Fibroblast of pulmonary artery (primary cell): ENCODE measurements at regions not wholly inside any gene's neighbourhood (a gene's known extent, or its start where the extent isn't known, plus 50 kb on each side); places are given as distances from the start of the nearest gene placed in this dataset.

ENCODE experiments used
- DNase-seq: peaks from one replicate; pipeline ENCODE4 v3.0.0-alpha.2; 2010; ENCODE audit warnings: low read depth
- H3K4me3 ChIP-seq: replicated peaks from 2 replicates; pipeline ENCODE4 v1.5.1; 2011; ENCODE audit warnings: low read depth, mild to moderate bottlenecking, control low read depth, low read length, moderate library complexity
- TF ChIP-seq, protein P1 (sequence below): IDR thresholded peaks from 2 replicates; pipeline ENCODE4 v1.5.1; 2011; ENCODE audit warnings: mild to moderate bottlenecking, control low read depth, low read length, inconsistent platforms; ENCODE audit errors: missing control alignments

DNA sequence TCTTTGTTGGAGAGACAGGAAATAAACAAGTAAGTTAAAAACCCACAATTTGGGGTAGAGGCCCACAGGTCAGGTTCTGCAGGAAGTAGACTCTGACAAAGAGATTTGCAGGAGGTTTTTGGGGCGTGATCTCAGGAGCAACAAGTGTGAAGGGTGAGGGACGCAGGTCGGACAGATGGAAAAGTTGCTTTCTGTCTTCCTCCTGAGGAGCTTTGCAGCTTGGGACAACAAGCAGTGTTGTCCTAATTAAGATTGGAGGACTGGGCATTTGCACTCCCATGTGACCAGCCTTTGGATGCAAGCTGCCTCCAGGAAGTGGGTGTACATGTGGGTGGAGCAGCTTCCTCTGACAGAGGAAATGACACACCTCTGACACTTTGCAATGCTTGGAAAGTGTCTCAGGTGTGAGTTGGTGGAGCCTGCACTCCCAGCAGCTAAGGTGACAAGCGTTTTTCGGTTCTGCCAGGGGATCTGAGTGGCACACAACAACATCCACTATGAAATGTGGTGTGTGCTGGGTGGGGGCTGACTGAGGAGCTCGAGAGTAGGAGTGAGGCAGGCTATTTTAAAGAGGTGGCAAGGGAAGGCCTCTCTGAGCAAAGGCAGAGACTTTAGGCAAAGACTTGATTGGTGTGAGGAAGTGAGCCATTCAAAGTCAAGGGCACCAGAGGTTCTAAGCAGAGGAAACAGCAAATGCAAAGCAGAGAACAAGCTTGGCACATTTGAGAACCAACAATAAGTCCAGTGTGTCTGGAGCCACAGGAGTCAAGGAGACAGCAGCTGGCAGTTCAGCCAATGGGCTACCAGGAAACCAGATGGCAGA, 339.8 kb upstream of the GATB start:
- no peak for DNase-seq
- H3K4me3 ChIP-seq, result no peak overlapping the region

DNA sequence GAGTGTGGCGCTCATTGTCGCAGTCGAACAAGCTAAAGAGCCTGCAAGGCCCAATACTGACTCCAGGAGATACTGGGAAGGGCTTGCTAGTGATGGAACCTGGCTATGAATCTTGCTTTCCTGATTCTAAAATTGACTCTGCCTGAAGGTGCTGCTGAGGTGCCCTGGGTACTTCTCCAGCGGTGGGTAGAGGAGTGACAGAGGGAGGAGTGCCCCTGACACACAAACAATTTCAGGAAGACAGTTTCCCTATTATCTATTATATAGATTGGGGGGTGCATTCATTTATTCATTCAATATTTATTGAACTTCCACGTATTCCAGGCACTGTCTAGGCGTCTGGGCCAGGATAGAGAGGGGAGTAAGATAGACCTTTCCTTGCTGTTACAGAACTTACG, 339.2 kb upstream of the GATB start:
- DNase-seq, result no peak
- no peak overlapping the region for H3K4me3 ChIP-seq
- TF ChIP-seq, protein P1, sequence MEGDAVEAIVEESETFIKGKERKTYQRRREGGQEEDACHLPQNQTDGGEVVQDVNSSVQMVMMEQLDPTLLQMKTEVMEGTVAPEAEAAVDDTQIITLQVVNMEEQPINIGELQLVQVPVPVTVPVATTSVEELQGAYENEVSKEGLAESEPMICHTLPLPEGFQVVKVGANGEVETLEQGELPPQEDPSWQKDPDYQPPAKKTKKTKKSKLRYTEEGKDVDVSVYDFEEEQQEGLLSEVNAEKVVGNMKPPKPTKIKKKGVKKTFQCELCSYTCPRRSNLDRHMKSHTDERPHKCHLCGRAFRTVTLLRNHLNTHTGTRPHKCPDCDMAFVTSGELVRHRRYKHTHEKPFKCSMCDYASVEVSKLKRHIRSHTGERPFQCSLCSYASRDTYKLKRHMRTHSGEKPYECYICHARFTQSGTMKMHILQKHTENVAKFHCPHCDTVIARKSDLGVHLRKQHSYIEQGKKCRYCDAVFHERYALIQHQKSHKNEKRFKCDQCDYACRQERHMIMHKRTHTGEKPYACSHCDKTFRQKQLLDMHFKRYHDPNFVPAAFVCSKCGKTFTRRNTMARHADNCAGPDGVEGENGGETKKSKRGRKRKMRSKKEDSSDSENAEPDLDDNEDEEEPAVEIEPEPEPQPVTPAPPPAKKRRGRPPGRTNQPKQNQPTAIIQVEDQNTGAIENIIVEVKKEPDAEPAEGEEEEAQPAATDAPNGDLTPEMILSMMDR, result no peak

More for the DNA sequence above, 339.8 kb upstream of the GATB start:
- TF ChIP-seq, protein P1, result no peak

- DNase-seq, result no peak
- TF ChIP-seq, protein P1, result no peak
- H3K4me3 ChIP-seq, result no peak overlapping the region
Measured at GRCh38 chr4:152099555-152099954, 338.7 kb upstream of the GATB start.

DNA sequence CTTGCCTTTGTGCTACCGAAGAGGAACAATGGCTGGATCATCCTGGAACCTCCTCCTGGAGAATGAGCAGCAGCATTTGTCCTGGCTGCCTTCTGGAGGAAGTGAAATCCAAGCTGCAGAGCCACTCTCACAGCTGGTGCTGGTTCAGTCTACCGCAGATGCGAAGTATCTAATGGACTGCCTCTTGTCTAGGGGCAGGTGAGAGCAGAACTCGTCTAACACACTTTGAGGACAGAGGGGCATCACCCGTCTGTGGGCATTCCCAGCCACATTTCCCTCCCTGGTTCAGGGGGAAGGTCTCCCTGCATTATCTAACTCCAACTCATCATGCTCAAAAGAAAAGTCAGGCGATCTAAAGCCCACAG, 338.2 kb upstream of the GATB start:
- TF ChIP-seq, protein P1, result no peak
- no peak overlapping the region for H3K4me3 ChIP-seq
- no peak for DNase-seq

DNA sequence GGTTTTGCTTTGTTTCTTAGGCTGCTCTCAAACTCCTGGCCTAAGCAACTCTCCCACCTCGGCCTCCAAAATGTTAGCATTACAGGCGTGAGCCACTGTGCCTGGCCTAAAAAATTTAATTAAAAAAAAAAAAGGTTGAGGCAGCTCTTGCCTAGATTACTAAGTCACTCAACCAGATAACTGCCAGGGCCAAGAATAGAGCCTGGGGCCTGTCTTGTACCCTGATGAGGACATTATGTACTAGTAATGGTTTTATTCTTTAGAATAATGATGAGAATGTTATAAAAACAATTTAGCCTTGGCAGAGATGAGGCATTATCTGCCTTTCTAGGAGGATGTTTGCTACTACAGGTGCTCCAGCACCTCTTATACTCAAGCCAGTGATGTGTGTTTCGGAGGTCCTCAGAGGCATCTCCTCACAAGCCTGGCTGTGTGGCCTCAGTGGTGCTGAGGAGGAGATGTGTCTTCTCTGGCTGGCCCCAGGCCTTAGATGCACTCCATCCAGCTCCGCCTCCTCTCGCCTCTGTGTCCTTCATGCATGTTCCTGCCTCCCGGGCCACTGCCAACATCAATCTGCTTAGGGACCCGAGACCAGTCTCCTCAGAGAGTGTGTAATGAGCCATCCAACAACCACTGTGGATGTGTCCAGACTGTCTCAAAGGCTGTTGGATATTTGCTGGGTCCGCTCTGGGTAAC, 337.7 kb upstream of the GATB start:
- TF ChIP-seq, protein P1, result no peak
- no peak overlapping the region for H3K4me3 ChIP-seq
- DNase-seq, result no peak

GRCh38 chr4:152097371-152097770, 336.6 kb upstream of the GATB start:
- no peak overlapping the region for H3K4me3 ChIP-seq
- no peak for DNase-seq
- TF ChIP-seq, protein P1, result no peak

DNA sequence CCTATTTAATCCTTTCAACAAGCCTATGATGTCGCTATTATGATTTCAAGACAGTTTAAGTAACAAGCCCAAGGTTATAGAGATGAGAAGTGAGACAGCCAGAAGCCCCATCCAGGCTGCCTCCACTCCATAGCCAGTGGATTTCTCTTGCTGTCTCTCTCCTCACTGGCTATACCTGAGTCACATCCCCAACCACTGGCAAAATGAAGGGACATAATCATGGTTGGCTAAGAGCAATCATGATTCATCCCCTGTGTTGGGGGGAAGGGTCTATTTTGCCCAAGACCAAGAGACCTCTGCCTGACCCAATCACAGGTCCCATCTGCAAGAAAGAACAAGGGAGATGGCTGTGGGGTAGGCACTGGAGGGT, 334.9 kb upstream of the GATB start:
- no peak overlapping the region for H3K4me3 ChIP-seq
- no peak for DNase-seq
- TF ChIP-seq, protein P1, result no peak
